CD4-positive, alpha-beta memory T cell (primary cell): ENCODE measurements at regions not wholly inside any gene's neighbourhood (a gene's known extent, or its start where the extent isn't known, plus 50 kb on each side); places are given as distances from the start of the nearest gene placed in this dataset.

Source experiments
- CTCF ChIA-PET: fragments of 350-600 bp; sonication (Branson Sonifier 250); formaldehyde crosslinking; loops from one replicate; lab custom pipeline; 2021; ENCODE audit warnings: inconsistent platforms; ENCODE audit not compliant: partially characterized antibody; lab: Charles Lee
- POLR2A ChIA-PET: fragments of 350-600 bp; sonication (Branson Sonifier 250); formaldehyde crosslinking; loops from one replicate; lab custom pipeline; 2021; ENCODE audit not compliant: partially characterized antibody; lab: Charles Lee
- DNase-seq, 5 donors: peaks; one replicate each; pipeline versions ENCODE4 v3.0.0 to v3.0.0-alpha.2; 2020 to 2022; ENCODE audit warnings: mixed read lengths in 1 of 5
- H3K27ac ChIP-seq: one replicate; pipeline ENCODE4 v1.7.0; 2013; ENCODE audit warnings: low read depth, low read length
- H3K27me3 ChIP-seq: 2 replicates; pipeline ENCODE4 v1.7.0; 2013; ENCODE audit warnings: mild to moderate bottlenecking, low read length, moderate library complexity; ENCODE audit not compliant: insufficient read depth
- H3K36me3 ChIP-seq: 2 replicates; pipeline ENCODE4 v1.7.0; 2013; ENCODE audit warnings: mild to moderate bottlenecking, low read length, moderate library complexity; ENCODE audit not compliant: insufficient read depth
- H3K4me1 ChIP-seq: 2 replicates; pipeline ENCODE4 v1.7.0; 2013; ENCODE audit warnings: mild to moderate bottlenecking, low read length, moderate library complexity; ENCODE audit not compliant: insufficient read depth
- H3K4me3 ChIP-seq, 2 donors: one replicate each; pipeline ENCODE4 v1.7.0; 2013; ENCODE audit warnings: low read length in 2 of 2, mild to moderate bottlenecking in 1 of 2
- H3K9me3 ChIP-seq, 2 donors: one replicate each; pipeline ENCODE4 v1.7.0; 2013; ENCODE audit warnings: low read length in 2 of 2, control low read depth in 1 of 2; ENCODE audit not compliant: control insufficient read depth in 1 of 2
- H3K27ac Mint-ChIP-seq, 7 donors: one replicate each; pipeline ENCODE4 v1.8.0; 2020 to 2021; ENCODE audit warnings: mixed read lengths in 7 of 7, mild to moderate bottlenecking in 6 of 7, inconsistent platforms in 3 of 7, moderate library complexity in 3 of 7
- H3K27me3 Mint-ChIP-seq, 2 donors: one replicate each; pipeline ENCODE4 v1.8.0; 2020 to 2021; ENCODE audit warnings: mixed read lengths in 2 of 2
- H3K36me3 Mint-ChIP-seq, 2 donors: one replicate each; pipeline ENCODE4 v1.8.0; 2020 to 2021; ENCODE audit warnings: mixed read lengths in 2 of 2, inconsistent platforms in 1 of 2, mild to moderate bottlenecking in 1 of 2
- H3K4me1 Mint-ChIP-seq, 4 donors: one replicate each; pipeline ENCODE4 v1.8.0; 2020 to 2021; ENCODE audit warnings: mixed read lengths in 4 of 4, mild to moderate bottlenecking in 1 of 4
- H3K4me3 Mint-ChIP-seq, 8 donors: one replicate each; pipeline ENCODE4 v1.8.0; 2020 to 2021; ENCODE audit warnings: mixed read lengths in 8 of 8, mild to moderate bottlenecking in 7 of 8, moderate library complexity in 6 of 8, inconsistent platforms in 3 of 8
- H3K9me3 Mint-ChIP-seq, 8 donors: one replicate each; pipeline ENCODE4 v1.8.0; 2020 to 2021; ENCODE audit warnings: mixed read lengths in 8 of 8, mild to moderate bottlenecking in 5 of 8, inconsistent platforms in 3 of 8, moderate library complexity in 1 of 8
- intact Hi-C: fragments of 100-400 bp; cut with micrococcal nuclease; formaldehyde crosslinking; loops from one replicate; pipeline ENCODE4 v1.15.1; 2023

DNA sequence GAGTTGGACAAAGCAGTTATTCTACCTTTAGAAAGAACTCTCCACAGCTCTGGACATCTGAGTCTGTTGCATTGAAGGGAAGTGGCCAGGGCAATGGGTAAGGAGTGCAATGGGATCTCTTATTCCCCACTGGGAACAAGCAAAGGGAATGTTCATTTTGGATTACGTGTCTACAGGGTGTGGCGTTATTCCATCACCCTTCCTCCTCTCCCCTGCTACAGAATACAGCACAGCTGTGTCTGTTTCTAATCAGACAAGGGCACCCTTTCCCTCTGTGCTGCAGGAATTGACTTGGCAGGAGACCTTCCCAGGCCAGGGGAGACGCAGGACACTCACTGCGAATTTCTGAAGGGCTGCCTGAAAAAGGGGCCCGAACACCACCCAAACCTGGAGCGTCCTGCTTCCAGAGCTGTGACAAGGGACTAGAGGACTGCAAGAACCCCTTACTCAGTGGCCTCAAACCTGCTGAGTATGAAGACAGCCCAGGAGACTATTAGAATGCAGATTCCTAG is 163.6 kb upstream of the RAB4A start:
- no peak overlapping the region for H3K4me3 Mint-ChIP-seq
- intact Hi-C loops: no loop called here
- Histone ChIP-seq H3K9me3 (no peaks in the 10 kb centered on the region), H3K27me3 (no peaks in the 10 kb centered on the region), H3K4me1 (no peaks in the 10 kb centered on the region), H3K27ac (no peak overlapping the region), H3K4me3 (no peak overlapping the region), H3K36me3 (no peaks in the 10 kb centered on the region)
- no peak overlapping the region for H3K27ac Mint-ChIP-seq
- DNase-seq: no peak
- POLR2A ChIA-PET: no interaction called here
- no peaks in the 10 kb centered on the region for H3K36me3 Mint-ChIP-seq
- peaks cover 0 to 11% (median 4%) of the 10 kb centered on the region in 4 donors for H3K4me1 Mint-ChIP-seq
- H3K27me3 Mint-ChIP-seq: peaks cover 0 to 2% of the 10 kb centered on the region in 2 donors
- CTCF ChIA-PET: no interaction called here
- H3K9me3 Mint-ChIP-seq: no peaks in the 10 kb centered on the region

DNA sequence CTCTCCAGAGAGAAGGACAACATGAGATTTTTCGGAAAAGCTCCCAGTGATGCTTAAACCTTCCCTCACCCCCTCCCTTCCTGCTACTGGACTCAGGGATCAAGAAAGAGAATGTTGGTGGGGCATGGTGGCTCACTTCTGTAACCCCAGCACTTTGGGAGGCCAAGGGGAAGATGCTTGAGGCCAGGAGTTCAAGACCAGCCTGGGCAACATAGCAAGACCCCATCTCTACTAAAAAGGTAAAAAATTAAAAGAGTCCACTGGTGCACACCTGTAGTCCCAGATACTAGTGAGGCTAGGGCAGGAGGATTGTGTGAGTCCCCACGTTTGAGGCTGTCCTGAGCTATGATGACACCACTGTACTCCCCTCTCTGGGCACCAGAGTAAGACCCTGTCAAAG is 162.9 kb upstream of the RAB4A start:
- H3K4me3 ChIP-seq: no peak overlapping the region
- ChIA-PET POLR2A (no interaction called here), CTCF (no interaction called here)
- no peaks in the 10 kb centered on the region for H3K9me3 ChIP-seq
- H3K36me3 Mint-ChIP-seq: no peaks in the 10 kb centered on the region
- H3K27me3 ChIP-seq: no peaks in the 10 kb centered on the region
- no peaks in the 10 kb centered on the region for H3K4me1 ChIP-seq
- peaks cover 0 to 11% (median 4%) of the 10 kb centered on the region in 4 donors for H3K4me1 Mint-ChIP-seq
- intact Hi-C loops: no loop called here
- no peaks in the 10 kb centered on the region for H3K9me3 Mint-ChIP-seq
- H3K36me3 ChIP-seq: no peaks in the 10 kb centered on the region
- H3K27ac Mint-ChIP-seq: peak overlapping the region in 1 of 7 donors; percentile 55
- H3K27me3 Mint-ChIP-seq: peaks cover 0 to 2% of the 10 kb centered on the region in 2 donors
- H3K27ac ChIP-seq: no peak overlapping the region
- no peak overlapping the region for H3K4me3 Mint-ChIP-seq
- no peak for DNase-seq

DNA sequence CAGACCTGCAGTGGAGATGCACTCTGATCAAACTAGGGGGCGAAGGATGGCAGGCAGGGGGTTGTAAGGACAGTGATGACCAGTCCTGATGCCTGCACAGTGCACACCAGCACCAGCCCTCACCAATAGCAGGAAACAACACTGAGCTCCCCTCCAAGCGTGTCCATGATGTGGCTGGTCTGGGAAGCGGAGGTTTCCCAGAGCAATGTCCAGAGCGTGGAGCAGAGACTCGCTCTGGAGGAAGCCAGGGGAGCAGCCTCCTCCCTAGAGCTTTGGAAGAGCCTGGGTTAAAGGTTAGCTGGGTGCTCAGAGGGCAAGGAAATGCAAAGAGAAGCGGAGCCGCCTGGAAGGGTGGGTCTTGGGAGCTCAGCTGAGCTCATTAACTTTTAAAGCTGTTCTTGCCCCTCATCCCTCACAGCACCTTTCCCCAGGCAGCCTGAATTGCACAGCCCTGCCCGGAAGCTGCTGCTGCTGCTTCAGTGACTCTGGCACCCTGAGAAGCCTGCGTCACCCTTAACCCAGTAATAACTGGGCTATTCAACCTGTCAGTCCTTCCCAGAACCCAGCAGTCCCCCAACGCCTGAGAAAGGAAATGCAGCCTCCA is 162.2 kb upstream of the RAB4A start:
- ChIA-PET POLR2A (no interaction called here), CTCF (no interaction called here)
- no peaks in the 10 kb centered on the region for H3K27me3 ChIP-seq
- H3K4me1 Mint-ChIP-seq: peaks cover 0 to 11% (median 4%) of the 10 kb centered on the region in 4 donors
- no peak for DNase-seq
- H3K36me3 ChIP-seq: no peaks in the 10 kb centered on the region
- H3K4me3 Mint-ChIP-seq: no peak overlapping the region
- peaks cover 0 to 2% of the 10 kb centered on the region in 2 donors for H3K27me3 Mint-ChIP-seq
- intact Hi-C loops: no loop called here
- no peaks in the 10 kb centered on the region for H3K9me3 Mint-ChIP-seq
- no peaks in the 10 kb centered on the region for H3K36me3 Mint-ChIP-seq
- no peak overlapping the region for H3K27ac ChIP-seq
- H3K4me1 ChIP-seq: no peaks in the 10 kb centered on the region
- H3K9me3 ChIP-seq: no peaks in the 10 kb centered on the region
- H3K27ac Mint-ChIP-seq: no peak overlapping the region
- no peak overlapping the region for H3K4me3 ChIP-seq

DNA sequence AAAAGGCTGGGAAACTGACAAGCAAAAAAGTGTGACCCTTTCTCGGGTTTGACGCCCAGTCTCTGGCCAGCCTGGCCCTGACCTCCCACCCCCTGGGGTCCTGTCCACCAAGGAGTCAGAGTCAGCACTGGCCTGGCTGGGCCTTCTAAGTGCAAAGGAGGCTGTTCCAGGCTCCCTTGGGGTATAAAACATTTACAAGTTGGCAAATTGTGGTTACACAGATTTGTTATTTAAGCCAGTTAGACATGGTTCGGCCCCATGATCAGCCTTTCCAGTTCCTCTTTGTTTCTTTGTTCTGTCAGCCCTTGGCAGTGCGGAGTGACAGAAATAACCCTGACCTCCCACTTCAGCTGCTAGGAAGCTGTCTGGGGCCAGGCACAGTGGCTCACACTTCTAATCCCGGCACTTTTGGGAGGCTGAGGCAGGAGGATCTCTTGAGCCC is 161.6 kb upstream of the RAB4A start:
- peaks cover 3 to 14% (median 6%) of the 10 kb centered on the region in 4 donors for H3K4me1 Mint-ChIP-seq
- H3K27me3 ChIP-seq: no peaks in the 10 kb centered on the region
- H3K27ac Mint-ChIP-seq: no peak overlapping the region
- H3K4me3 ChIP-seq: no peak overlapping the region
- H3K4me3 Mint-ChIP-seq: no peak overlapping the region
- no peaks in the 10 kb centered on the region for H3K9me3 Mint-ChIP-seq
- intact Hi-C loops: no loop called here
- DNase-seq: no peak
- no peaks in the 10 kb centered on the region for H3K9me3 ChIP-seq
- ChIA-PET POLR2A (interaction anchor here (1.0 kb wide), 1 partner anchor 19 kb away, joined by 3 read pairs; no protein-coding TSS in a partner anchor), CTCF (no interaction called here)
- no peaks in the 10 kb centered on the region for H3K36me3 Mint-ChIP-seq
- H3K36me3 ChIP-seq: no peaks in the 10 kb centered on the region
- H3K27me3 Mint-ChIP-seq: peaks cover 0 to 2% of the 10 kb centered on the region in 2 donors
- H3K4me1 ChIP-seq: no peaks in the 10 kb centered on the region
- no peak overlapping the region for H3K27ac ChIP-seq

DNA sequence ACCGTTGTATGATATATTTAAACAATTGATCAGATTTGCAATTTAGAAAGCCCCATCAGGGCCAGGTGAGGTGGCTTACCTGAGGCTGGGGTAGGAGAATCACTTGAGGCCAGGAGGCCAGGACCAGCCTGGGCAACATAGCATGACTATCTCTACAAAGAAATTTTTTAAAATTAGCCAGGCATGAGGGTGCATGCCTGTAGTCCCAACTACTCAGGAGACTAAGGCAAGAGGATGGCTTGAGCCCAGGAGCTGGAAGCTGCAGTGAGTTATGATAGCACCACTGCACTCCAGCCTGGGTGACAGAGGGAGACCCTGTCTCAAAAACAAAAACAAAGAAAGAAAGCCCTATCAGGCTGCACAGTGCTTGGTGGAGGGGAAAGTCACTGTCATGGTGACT is 159.9 kb upstream of the RAB4A start:
- H3K4me1 ChIP-seq: no peaks in the 10 kb centered on the region
- ChIA-PET POLR2A (no interaction called here), CTCF (no interaction called here)
- H3K9me3 ChIP-seq: no peaks in the 10 kb centered on the region
- Mint-ChIP-seq H3K9me3 (no peaks in the 10 kb centered on the region), H3K4me1 (peaks cover 6 to 20% (median 8%) of the 10 kb centered on the region in 4 donors), H3K27ac (peak overlapping the region in 1 of 7 donors; percentile 13), H3K36me3 (no peaks in the 10 kb centered on the region), H3K27me3 (peaks cover 0 to 2% of the 10 kb centered on the region in 2 donors), H3K4me3 (no peak overlapping the region)
- no peak overlapping the region for H3K4me3 ChIP-seq
- H3K27me3 ChIP-seq: no peaks in the 10 kb centered on the region
- DNase-seq: no peak
- H3K27ac ChIP-seq: no peak overlapping the region
- no peaks in the 10 kb centered on the region for H3K36me3 ChIP-seq
- intact Hi-C loops: no loop called here

DNA sequence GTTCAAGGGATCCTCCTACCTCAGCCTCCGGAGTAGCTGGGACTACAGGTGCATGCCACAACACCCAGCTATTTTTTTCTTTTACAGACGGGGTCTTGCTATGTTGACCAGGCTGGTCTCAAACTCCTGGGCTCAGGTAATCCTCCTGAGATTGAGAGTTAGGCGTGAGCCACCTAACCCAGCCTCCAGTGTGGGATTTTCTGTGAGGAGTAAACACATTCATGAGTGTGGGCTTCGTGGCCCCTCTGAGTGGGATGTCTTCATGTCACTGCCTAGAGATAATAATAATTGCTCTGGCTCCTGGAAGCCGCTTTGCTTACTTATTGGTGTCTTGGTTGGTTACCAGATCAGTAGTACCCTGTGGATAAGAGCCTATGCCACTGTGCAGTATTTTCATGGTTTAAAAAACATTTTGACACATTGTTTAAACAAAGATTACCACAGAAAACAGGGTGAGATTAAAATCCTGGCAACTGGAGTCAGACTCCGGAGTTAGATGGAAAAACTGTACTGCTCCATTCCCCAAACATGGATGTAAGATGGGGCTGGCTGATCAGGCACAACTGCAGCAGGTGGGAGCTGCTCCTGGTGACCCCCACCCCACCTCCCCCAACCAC is 159.1 kb upstream of the RAB4A start:
- Histone ChIP-seq H3K9me3 (no peaks in the 10 kb centered on the region), H3K4me3 (no peak overlapping the region), H3K27ac (no peak overlapping the region), H3K36me3 (no peaks in the 10 kb centered on the region), H3K27me3 (no peaks in the 10 kb centered on the region), H3K4me1 (no peaks in the 10 kb centered on the region)
- no peak for DNase-seq
- no peak overlapping the region for H3K4me3 Mint-ChIP-seq
- peaks cover 0 to 2% of the 10 kb centered on the region in 2 donors for H3K27me3 Mint-ChIP-seq
- peaks cover 6 to 16% (median 7%) of the 10 kb centered on the region in 4 donors for H3K4me1 Mint-ChIP-seq
- POLR2A ChIA-PET: no interaction called here
- no peaks in the 10 kb centered on the region for H3K9me3 Mint-ChIP-seq
- intact Hi-C loops: no loop called here
- no peaks in the 10 kb centered on the region for H3K36me3 Mint-ChIP-seq
- no peak overlapping the region for H3K27ac Mint-ChIP-seq
- CTCF ChIA-PET: no interaction called here

DNA sequence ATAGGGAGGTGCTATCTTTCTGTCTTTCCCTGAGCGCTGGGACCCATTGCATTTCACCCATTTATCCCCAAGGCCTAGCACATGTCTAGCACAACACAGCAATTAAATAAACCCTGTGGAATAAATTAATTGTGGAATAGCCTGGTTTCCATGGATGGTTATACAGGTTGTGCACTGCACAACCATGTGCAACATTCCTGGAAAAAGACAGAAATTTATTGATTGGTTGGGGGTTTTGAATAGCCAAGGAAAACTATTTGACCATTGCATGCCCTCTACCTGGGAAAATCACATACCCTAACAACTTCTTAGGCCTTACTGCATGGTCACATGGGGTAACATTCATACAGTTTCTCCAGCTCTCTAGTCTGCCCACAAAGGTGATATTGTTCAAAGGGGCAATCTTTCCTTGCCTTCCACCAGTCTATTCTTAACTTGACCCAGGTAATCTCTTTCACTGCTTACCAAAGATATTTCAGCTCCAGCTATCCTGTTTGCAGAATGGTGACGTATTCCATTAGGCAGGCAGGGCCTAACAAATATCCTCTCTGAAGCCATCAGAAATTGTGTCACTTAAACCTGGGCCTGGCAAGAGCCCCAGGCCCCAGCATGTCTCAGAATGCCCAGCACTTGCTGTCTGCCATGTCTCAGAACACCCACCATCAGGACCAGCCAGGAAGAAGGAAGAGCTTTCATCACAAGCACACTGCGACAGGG is 157.9 kb upstream of the RAB4A start:
- POLR2A ChIA-PET: interaction anchor here (1.3 kb wide), 1 partner anchor 55 kb away, joined by 3 read pairs; no protein-coding TSS in a partner anchor
- Histone ChIP-seq H3K27me3 (no peaks in the 10 kb centered on the region), H3K36me3 (no peaks in the 10 kb centered on the region), H3K4me1 (no peaks in the 10 kb centered on the region), H3K27ac (no peak overlapping the region), H3K9me3 (no peaks in the 10 kb centered on the region), H3K4me3 (no peak overlapping the region)
- DNase-seq: no peak
- Mint-ChIP-seq H3K4me3 (no peak overlapping the region), H3K27me3 (peaks cover 0 to 2% of the 10 kb centered on the region in 2 donors), H3K27ac (peak overlapping the region in 1 of 7 donors; percentile 12), H3K4me1 (peaks cover 6 to 13% (median 6%) of the 10 kb centered on the region in 4 donors), H3K9me3 (no peaks in the 10 kb centered on the region), H3K36me3 (no peaks in the 10 kb centered on the region)
- CTCF ChIA-PET: interaction anchor here (1.1 kb wide), 1 partner anchor 115 kb away, joined by 3 read pairs; no protein-coding TSS in a partner anchor
- intact Hi-C loops: no loop called here
